Endodermal cell (in vitro differentiated cells): ENCODE measurements at regions not wholly inside any gene's neighbourhood (a gene's known extent, or its start where the extent isn't known, plus 50 kb on each side); places are given as distances from the start of the nearest gene placed in this dataset.

Source experiments
- DNase-seq: peaks from one replicate; pipeline ENCODE4 v3.0.0-alpha.2; 2017
- H3K27ac ChIP-seq: 2 replicates; pipeline ENCODE4 v1.5.1; 2013; ENCODE audit warnings: mild to moderate bottlenecking, low read depth, low read length, moderate library complexity
- H3K27me3 ChIP-seq: 2 replicates; pipeline ENCODE4 v1.6.1; 2013; ENCODE audit warnings: mild to moderate bottlenecking, low read length, moderate library complexity; ENCODE audit not compliant: insufficient read depth, control insufficient read depth, poor library complexity, severe bottlenecking
- H3K36me3 ChIP-seq: 2 replicates; pipeline ENCODE4 v1.7.0; 2013; ENCODE audit warnings: mild to moderate bottlenecking, low read length, moderate library complexity; ENCODE audit not compliant: control insufficient read depth, insufficient read depth
- H3K4me1 ChIP-seq: one replicate; pipeline ENCODE4 v1.7.0; 2013; ENCODE audit warnings: low read length; ENCODE audit not compliant: control insufficient read depth, insufficient read depth
- H3K4me3 ChIP-seq: 2 replicates; pipeline ENCODE4 v1.5.1; 2013; ENCODE audit warnings: mild to moderate bottlenecking, low read length, moderate library complexity
- H3K9ac ChIP-seq: 2 replicates; pipeline ENCODE4 v1.6.1; 2013; ENCODE audit warnings: mild to moderate bottlenecking, low read length, moderate library complexity; ENCODE audit not compliant: poor library complexity, severe bottlenecking; ENCODE audit errors: extremely low read depth
- H3K9me3 ChIP-seq: 2 replicates; pipeline ENCODE4 v1.6.1; 2013; ENCODE audit warnings: mild to moderate bottlenecking, low read length, moderate library complexity; ENCODE audit not compliant: control insufficient read depth
- H3K27ac Mint-ChIP-seq: 2 replicates; pipeline ENCODE4 v1.8.0; 2020; ENCODE audit warnings: mixed read lengths
- H3K27me3 Mint-ChIP-seq: 2 replicates; pipeline ENCODE4 v1.8.0; 2021; ENCODE audit warnings: mild to moderate bottlenecking, mixed read lengths; ENCODE audit not compliant: insufficient read depth
- H3K36me3 Mint-ChIP-seq: 2 replicates; pipeline ENCODE4 v1.8.0; 2020; ENCODE audit warnings: low read depth, mixed read lengths
- H3K4me1 Mint-ChIP-seq: 2 replicates; pipeline ENCODE4 v1.8.0; 2020; ENCODE audit warnings: mixed read lengths
- H3K4me3 Mint-ChIP-seq: 2 replicates; pipeline ENCODE4 v1.8.0; 2020; ENCODE audit warnings: mild to moderate bottlenecking, moderate library complexity, mixed read lengths
- H3K9me3 Mint-ChIP-seq: 2 replicates; pipeline ENCODE4 v1.8.0; 2020; ENCODE audit warnings: mild to moderate bottlenecking, mixed read lengths
- WGBS, 2 experiments: methylation state at CpG; one replicate each; pipeline versions ENCODE4 v1.1.5 to v1.1.7; 2013; ENCODE audit warnings: missing lambda C conversion rate in 2 of 2, mixed read lengths in 1 of 2; ENCODE audit not compliant: insufficient coverage in 1 of 2, insufficient read length in 1 of 2; 5-methylcytosine and 5-hydroxymethylcytosine counted together
- TF ChIP-seq, protein P1 (sequence below): fragments of 200-600 bp; sonication (generic); conservative IDR thresholded peaks from 2 replicates; pipeline ENCODE4 v1.5.0; 2021; ENCODE audit warnings: antibody characterized with exemption, mild to moderate bottlenecking

DNA sequence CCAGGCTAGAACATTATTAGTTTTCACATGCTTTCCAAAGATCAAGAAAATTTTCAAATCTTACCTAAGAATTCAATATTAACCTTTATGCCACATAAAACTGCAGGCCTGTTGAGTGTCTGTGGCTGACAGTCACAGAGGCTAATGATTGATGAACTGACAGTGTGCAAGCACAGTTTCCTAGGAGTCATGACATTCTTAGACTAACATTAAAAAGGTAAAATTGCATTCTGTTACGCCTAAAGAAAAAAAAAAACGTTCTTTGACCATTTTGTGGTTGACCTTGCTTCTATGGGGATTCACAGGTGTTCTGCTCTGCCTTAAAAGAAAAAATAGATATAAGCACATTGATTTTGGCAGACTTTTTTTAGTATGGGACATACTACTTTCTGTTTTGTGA, 1776.2 kb downstream of the PCDH9 start:
- Histone ChIP-seq H3K27ac (no peak overlapping the region), H3K4me3 (no peak overlapping the region), H3K9ac (no peak overlapping the region), H3K9me3 (no peaks in the 10 kb centered on the region), H3K27me3 (no peaks in the 10 kb centered on the region), H3K36me3 (no peaks in the 10 kb centered on the region), H3K4me1 (no peaks in the 10 kb centered on the region)
- Mint-ChIP-seq H3K27ac (no peak overlapping the region), H3K27me3 (no peaks in the 10 kb centered on the region), H3K4me1 (no peaks in the 10 kb centered on the region), H3K9me3 (no peaks in the 10 kb centered on the region), H3K36me3 (no peaks in the 10 kb centered on the region), H3K4me3 (no peak overlapping the region)
- TF ChIP-seq, protein P1, sequence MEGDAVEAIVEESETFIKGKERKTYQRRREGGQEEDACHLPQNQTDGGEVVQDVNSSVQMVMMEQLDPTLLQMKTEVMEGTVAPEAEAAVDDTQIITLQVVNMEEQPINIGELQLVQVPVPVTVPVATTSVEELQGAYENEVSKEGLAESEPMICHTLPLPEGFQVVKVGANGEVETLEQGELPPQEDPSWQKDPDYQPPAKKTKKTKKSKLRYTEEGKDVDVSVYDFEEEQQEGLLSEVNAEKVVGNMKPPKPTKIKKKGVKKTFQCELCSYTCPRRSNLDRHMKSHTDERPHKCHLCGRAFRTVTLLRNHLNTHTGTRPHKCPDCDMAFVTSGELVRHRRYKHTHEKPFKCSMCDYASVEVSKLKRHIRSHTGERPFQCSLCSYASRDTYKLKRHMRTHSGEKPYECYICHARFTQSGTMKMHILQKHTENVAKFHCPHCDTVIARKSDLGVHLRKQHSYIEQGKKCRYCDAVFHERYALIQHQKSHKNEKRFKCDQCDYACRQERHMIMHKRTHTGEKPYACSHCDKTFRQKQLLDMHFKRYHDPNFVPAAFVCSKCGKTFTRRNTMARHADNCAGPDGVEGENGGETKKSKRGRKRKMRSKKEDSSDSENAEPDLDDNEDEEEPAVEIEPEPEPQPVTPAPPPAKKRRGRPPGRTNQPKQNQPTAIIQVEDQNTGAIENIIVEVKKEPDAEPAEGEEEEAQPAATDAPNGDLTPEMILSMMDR, result no peak
- WGBS, 2 experiments, result 82 to 94% methylated on average over 2 of the region's 2 CpGs
- no peak for DNase-seq

GRCh38 chr13:65445340-65445739, 1784.8 kb downstream of the PCDH9 start:
- H3K36me3 ChIP-seq, result no peaks in the 10 kb centered on the region
- TF ChIP-seq, protein P1, result no peak
- no peak overlapping the region for H3K27ac ChIP-seq
- no peaks in the 10 kb centered on the region for H3K27me3 ChIP-seq
- H3K4me3 Mint-ChIP-seq, result no peak overlapping the region
- H3K27me3 Mint-ChIP-seq, result no peaks in the 10 kb centered on the region
- no peak overlapping the region for H3K9ac ChIP-seq
- H3K9me3 Mint-ChIP-seq, result peaks cover 8% of the 10 kb centered on the region
- H3K27ac Mint-ChIP-seq, result no peak overlapping the region
- no peak for DNase-seq
- H3K4me1 ChIP-seq, result no peaks in the 10 kb centered on the region
- no peaks in the 10 kb centered on the region for H3K36me3 Mint-ChIP-seq
- no peaks in the 10 kb centered on the region for H3K4me1 Mint-ChIP-seq
- no peaks in the 10 kb centered on the region for H3K9me3 ChIP-seq
- H3K4me3 ChIP-seq, result no peak overlapping the region

DNA sequence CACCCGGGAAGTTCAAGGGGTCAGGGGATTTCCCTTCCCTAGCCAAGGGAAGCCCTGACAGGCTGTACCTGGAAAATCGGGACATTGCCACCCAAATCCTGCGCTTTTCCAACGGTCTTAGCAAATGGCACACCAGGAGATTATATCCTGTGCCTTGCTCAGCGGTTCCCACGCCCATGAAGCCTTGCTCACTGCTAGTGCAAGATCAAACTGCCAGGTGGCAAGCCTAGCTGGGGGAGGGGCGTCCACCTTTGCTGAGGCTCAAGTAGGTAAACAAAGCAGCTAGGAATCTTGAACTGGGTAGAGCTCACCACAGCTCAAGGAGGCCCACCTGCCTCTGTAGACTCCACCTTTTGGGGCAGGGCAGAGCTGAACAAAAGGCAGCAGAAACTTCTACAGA, 1794.5 kb downstream of the PCDH9 start:
- WGBS, 2 experiments, result 90 to 94% methylated on average over 3 to 7 of the region's 7 CpGs
- Mint-ChIP-seq H3K4me1 (no peaks in the 10 kb centered on the region), H3K4me3 (no peak overlapping the region)

More for the DNA sequence above, 1794.5 kb downstream of the PCDH9 start:
- H3K27me3 ChIP-seq, result no peaks in the 10 kb centered on the region
- DNase-seq, result no peak
- TF ChIP-seq, protein P1, result no peak
- H3K4me3 ChIP-seq, result no peak overlapping the region
- no peaks in the 10 kb centered on the region for H3K36me3 ChIP-seq
- H3K9me3 ChIP-seq, result peaks cover 18% of the 10 kb centered on the region
- H3K4me1 ChIP-seq, result no peaks in the 10 kb centered on the region
- H3K27ac ChIP-seq, result no peak overlapping the region
- peaks cover 41% of the 10 kb centered on the region for H3K9me3 Mint-ChIP-seq
- H3K36me3 Mint-ChIP-seq, result no peaks in the 10 kb centered on the region
- no peak overlapping the region for H3K27ac Mint-ChIP-seq
- H3K9ac ChIP-seq, result no peak overlapping the region
- no peaks in the 10 kb centered on the region for H3K27me3 Mint-ChIP-seq
